ENCODE measurements at regions not wholly inside any gene's neighbourhood (a gene's known extent, or its start where the extent isn't known, plus 50 kb on each side); places are given as distances from the start of the nearest gene placed in this dataset.

DNA sequence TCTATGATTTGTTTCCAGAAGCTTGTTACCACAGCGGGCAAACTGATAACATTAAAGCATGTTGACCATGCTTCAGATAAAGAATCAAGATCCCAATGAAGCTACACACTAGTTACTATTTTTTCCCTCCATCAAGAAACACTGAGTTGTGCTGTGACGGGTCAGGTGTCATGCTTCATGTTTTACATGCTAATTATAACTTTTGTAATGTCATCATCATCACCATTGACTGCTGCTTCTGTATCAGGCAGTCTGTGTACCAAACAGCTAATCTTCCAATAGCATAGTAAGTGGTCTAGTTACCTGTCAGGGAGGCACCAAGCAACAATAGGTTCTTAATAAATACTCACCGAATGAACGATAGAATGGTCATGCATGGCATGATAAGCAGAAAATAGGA, 388.1 kb downstream of the THBS2 start:
- no peaks in the 10 kb centered on the region for H3K36me3 ChIP-seq (ENCODE audit: insufficient read depth, low read length)
- intact Hi-C loops (cut with DNase I, micrococcal nuclease) = no loop called here
- ChIA-PET POLR2A (no interaction called here), CTCF (no interaction called here)
- H3K4me1 Mint-ChIP-seq (ENCODE audit: low read depth) = no peaks in the 10 kb centered on the region
- H3K27me3 Mint-ChIP-seq = no peaks in the 10 kb centered on the region
- ATAC-seq (ENCODE audit: poor library complexity) = no peak
- no peak for DNase-seq
- no peaks in the 10 kb centered on the region for H3K36me3 Mint-ChIP-seq (ENCODE audit: low read depth)
- H3K4me3 Mint-ChIP-seq = no peak overlapping the region
- H3K27me3 ChIP-seq (ENCODE audit: control insufficient read depth in 1 of 2, insufficient read depth in 2 of 2, low read length in 2 of 2) = no peaks in the 10 kb centered on the region
- TF ChIP-seq, protein P1, sequence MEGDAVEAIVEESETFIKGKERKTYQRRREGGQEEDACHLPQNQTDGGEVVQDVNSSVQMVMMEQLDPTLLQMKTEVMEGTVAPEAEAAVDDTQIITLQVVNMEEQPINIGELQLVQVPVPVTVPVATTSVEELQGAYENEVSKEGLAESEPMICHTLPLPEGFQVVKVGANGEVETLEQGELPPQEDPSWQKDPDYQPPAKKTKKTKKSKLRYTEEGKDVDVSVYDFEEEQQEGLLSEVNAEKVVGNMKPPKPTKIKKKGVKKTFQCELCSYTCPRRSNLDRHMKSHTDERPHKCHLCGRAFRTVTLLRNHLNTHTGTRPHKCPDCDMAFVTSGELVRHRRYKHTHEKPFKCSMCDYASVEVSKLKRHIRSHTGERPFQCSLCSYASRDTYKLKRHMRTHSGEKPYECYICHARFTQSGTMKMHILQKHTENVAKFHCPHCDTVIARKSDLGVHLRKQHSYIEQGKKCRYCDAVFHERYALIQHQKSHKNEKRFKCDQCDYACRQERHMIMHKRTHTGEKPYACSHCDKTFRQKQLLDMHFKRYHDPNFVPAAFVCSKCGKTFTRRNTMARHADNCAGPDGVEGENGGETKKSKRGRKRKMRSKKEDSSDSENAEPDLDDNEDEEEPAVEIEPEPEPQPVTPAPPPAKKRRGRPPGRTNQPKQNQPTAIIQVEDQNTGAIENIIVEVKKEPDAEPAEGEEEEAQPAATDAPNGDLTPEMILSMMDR (IDR thresholded peaks at IDR 0.05) = no peak
- H3K9me3 ChIP-seq (ENCODE audit: control insufficient read depth in 1 of 2, insufficient read depth in 1 of 2, low read length in 2 of 2) = peaks cover 0 to 4% of the 10 kb centered on the region in 2 experiments
- H3K4me1 ChIP-seq (ENCODE audit: insufficient read depth, low read length) = no peaks in the 10 kb centered on the region
- no peak overlapping the region for H3K4me3 ChIP-seq (ENCODE audit: low read length)
- H3K9me3 Mint-ChIP-seq = no peaks in the 10 kb centered on the region
- H3K27ac ChIP-seq (ENCODE audit: low read depth in 1 of 2, low read length in 2 of 2) = no peak overlapping the region
- H3K27ac Mint-ChIP-seq = no peak overlapping the region

DNA sequence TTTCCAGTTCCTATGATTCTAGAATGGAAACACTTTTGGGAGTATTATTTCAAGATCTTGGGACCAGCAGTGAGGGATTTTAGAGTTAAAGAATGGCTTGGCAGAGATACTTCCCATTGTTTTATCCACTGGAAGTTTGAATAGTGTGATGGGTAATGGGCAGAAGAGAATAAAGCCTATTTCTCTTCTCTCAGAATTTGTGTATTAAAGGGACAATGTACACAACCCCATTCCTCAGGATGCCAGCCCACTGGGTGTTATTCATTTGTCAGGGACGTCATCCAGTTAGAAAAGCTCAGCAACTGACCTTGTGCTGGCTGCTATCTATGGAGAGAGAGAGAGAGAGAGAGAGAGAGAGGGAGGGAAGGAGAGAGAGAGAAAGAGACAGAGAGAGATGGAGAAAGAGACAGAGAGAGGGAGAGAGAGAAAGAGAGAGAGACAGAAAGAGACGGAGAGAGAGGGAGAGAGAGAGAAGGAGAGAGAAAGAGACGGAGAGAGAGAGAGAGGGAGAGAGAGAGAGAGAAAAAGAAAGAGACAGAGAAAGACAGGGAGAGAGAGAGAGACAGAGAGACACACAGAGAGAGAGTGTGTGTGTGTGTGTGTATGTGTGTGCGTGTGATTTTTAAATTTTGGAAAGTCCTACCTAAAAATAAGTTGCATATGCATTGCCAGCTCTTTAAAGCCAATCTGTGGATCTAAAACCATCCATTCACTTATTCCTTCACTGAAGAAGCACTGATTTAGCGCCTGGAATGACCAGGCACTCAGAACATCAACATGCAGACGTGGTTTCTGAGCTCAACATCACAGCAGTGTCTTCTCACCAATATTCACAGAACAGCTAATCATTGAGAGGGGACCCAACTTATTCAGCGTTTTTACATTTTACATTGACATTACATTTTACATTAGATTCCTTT, 388.8 kb downstream of the THBS2 start:
- H3K27me3 ChIP-seq (ENCODE audit: control insufficient read depth in 1 of 2, insufficient read depth in 2 of 2, low read length in 2 of 2) = no peaks in the 10 kb centered on the region
- Mint-ChIP-seq H3K36me3 (ENCODE audit: low read depth) (no peaks in the 10 kb centered on the region), H3K9me3 (no peaks in the 10 kb centered on the region), H3K4me1 (ENCODE audit: low read depth) (no peaks in the 10 kb centered on the region), H3K4me3 (no peak overlapping the region), H3K27ac (no peak overlapping the region), H3K27me3 (no peaks in the 10 kb centered on the region)
- ChIA-PET CTCF (no interaction called here), POLR2A (no interaction called here)
- TF ChIP-seq, protein P1 (IDR thresholded peaks at IDR 0.05) = no peak
- DNase-seq = no peak
- no peak overlapping the region for H3K4me3 ChIP-seq (ENCODE audit: low read length)
- H3K36me3 ChIP-seq (ENCODE audit: insufficient read depth, low read length) = no peaks in the 10 kb centered on the region
- H3K27ac ChIP-seq (ENCODE audit: low read depth in 1 of 2, low read length in 2 of 2) = no peak overlapping the region
- no peaks in the 10 kb centered on the region for H3K4me1 ChIP-seq (ENCODE audit: insufficient read depth, low read length)
- H3K9me3 ChIP-seq (ENCODE audit: control insufficient read depth in 1 of 2, insufficient read depth in 1 of 2, low read length in 2 of 2) = peaks cover 0 to 4% of the 10 kb centered on the region in 2 experiments
- intact Hi-C loops (cut with DNase I, micrococcal nuclease) = no loop called here
- ATAC-seq (ENCODE audit: poor library complexity) = no peak

DNA sequence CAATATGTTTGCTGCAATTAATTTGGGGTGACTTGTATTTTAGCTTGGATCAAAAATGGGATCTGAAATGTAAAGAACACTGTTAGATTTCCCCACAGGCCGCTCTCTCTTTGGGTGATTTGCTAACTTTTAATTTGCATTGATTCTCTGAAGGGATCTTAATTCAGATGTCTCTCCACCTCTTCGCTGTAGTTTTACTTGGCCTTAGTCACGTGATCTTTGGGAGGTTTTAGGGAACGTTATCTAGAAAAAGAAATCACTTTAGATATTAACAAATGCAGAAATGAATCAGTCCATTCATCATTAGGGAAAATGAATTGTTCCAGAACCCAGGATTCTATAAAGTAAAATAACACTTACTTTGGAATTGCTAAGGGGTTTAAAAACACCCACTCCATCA, 390.2 kb downstream of the THBS2 start:
- Mint-ChIP-seq H3K36me3 (ENCODE audit: low read depth) (no peaks in the 10 kb centered on the region), H3K4me3 (no peak overlapping the region), H3K27ac (no peak overlapping the region), H3K27me3 (no peaks in the 10 kb centered on the region), H3K9me3 (no peaks in the 10 kb centered on the region), H3K4me1 (ENCODE audit: low read depth) (no peaks in the 10 kb centered on the region)
- Histone ChIP-seq H3K36me3 (ENCODE audit: insufficient read depth, low read length) (no peaks in the 10 kb centered on the region), H3K4me3 (ENCODE audit: low read length) (no peak overlapping the region), H3K27me3 (ENCODE audit: control insufficient read depth in 1 of 2, insufficient read depth in 2 of 2, low read length in 2 of 2) (no peaks in the 10 kb centered on the region), H3K27ac (ENCODE audit: low read depth in 1 of 2, low read length in 2 of 2) (no peak overlapping the region), H3K4me1 (ENCODE audit: insufficient read depth, low read length) (no peaks in the 10 kb centered on the region), H3K9me3 (ENCODE audit: control insufficient read depth in 1 of 2, insufficient read depth in 1 of 2, low read length in 2 of 2) (peaks cover 0 to 4% of the 10 kb centered on the region in 2 experiments)
- intact Hi-C loops (cut with DNase I, micrococcal nuclease) = no loop called here
- CTCF ChIA-PET = no interaction called here
- ATAC-seq (ENCODE audit: poor library complexity) = no peak
- DNase-seq = no peak
- TF ChIP-seq, protein P1 (IDR thresholded peaks at IDR 0.05) = no peak
- POLR2A ChIA-PET = no interaction called here
